NCI-H2196 treated with DMSO at 0.1 percent for 48 hours (cell line): ENCODE measurements at regions not wholly inside any gene's neighbourhood (a gene's known extent, or its start where the extent isn't known, plus 50 kb on each side); places are given as distances from the start of the nearest gene placed in this dataset.
"Not testable (repeated sequence)": the region's sequence is repeated elsewhere in the genome, so short reads cannot be mapped to it uniquely, and the experiment has no call there.

ENCODE experiments used
- DNase-seq: peaks from one replicate; lab custom pipeline; 2025; ENCODE audit not compliant: unreplicated experiment; lab: John Stamatoyannopoulos, UW

DNA sequence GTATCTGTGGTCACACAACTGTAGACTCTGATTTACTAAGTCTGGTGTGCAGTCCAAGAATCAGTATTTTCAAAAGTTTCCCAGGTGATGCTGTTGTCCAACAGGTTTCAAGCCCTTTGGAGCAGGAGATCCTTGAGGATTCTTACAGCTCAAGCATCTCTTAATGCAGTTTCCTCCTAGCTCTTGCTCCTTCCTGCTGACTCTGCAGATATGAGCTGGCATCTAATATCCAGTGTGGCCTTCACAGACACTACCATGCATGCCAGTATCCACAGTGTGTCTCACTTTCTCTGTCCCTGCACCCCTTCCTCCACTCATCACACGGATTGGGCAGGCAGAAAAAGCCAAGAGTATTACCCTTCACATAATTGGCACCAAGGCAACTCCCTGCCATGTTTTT, 182.2 kb upstream of the TNC start:
- DNase-seq, result no peak

DNA sequence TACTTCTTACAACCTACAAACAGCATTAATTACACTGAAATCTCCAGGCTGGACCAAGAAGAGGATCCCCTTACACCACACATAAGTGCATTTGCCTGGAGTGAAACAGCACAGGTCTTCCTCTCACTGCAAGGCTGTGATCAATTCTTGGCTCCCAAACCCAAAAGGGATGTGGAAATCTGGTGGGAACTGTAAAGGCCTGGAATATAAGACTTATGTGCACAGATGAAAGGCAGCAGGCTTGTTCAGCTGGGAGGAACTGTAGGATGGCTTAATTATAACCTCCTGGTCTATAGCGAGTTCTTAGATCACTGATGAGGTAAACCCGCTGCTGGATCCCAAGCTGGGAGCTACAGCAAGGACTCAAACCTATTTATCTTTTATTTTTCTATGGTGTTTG, 182.9 kb upstream of the TNC start:
- no peak for DNase-seq

DNA sequence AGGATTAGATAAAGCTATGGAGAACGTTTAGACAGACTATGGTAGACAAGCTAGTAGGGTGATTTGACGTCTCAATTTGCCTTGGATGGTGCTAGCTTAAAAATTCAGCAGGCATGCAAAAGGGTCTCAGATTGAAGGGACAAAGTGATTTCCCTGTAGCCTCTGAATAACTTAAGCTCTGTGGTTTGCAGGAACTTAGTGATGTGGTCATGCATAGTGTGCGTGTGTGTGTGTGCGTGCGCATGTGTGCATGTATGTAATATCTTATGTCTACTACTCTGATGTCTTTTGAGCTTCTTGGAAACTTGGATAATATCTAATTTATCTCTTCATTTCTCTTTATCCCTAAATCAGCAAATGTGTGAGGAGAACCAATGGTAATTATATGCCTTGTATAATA, 183.6 kb upstream of the TNC start:
- DNase-seq, result no peak

DNA sequence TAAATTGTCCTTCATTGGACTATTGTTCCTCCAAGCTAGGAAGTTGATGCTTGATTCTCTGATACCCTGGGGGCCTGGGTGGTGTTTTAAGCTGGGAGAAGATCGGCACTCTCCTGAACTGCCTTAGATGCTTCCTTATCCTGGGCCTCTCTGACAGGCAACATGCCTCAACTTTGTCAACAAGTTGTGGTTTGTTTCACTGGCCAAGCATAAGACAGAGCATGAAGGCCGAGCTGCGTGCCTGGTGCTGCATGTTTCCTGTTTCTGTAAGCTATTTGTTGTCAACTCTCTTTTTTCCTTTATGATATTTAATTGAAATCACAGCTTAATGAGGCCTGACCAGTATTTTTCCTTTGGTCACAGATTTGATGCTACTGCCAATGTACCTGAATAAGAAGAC, 187.6 kb upstream of the TNC start:
- no peak for DNase-seq

DNA sequence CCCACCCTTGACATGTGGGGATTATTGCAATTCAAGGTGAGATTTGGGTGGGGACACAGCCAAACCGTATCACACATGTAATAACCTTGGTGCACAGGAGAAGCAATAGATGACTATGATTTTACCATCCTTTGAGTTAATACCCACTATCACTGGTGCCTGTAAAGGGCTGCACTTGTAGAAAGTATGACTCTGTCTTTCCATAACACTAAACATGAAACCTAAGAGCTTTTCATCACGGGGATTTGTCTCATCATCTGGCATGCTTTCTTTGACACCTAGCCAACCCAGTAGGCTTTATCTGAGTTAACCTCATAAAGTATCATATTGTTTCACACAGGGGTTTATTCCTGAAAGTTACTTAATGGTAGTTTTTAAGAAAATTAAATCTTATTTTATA, 188.9 kb upstream of the TNC start:
- DNase-seq, result no peak

DNA sequence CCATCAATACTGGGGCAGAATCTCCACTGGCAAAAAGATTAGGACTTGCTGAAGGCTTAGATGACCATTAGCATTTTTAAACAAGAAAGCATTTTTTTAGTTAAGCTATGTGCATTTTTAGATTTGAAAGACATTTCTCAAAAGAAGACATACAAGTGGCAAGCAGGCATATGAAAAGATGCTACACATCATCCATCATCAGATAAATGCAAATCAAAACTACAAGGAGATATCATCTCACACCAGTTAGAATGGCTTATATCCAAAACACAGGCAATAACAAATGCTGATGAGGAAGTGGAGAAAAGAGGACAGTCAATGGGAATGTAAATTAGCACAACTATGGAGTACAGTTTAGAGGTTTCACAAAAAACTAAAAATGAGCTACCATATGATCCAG, 195.6 kb upstream of the TNC start:
- no peak for DNase-seq

DNA sequence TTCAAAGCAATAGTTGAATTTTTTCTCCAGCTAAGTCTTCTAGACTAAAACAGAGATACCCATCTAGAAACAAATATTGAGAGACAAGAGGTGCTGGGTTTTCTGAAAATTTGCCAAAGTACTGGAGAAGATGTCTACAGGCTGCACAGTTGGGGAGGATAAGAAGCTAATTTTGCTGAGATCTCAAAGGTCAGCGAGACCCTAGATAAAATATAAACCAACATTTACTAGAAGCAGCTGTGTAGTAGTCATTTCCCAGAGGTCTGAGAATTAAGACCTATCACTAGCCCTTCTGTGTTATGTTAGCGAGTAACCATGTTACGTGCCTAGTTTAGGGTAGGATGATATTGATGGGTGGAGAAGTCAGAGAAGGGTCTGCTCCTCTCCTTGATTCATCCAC, 208.5 kb upstream of the TNC start:
- no peak for DNase-seq

DNA sequence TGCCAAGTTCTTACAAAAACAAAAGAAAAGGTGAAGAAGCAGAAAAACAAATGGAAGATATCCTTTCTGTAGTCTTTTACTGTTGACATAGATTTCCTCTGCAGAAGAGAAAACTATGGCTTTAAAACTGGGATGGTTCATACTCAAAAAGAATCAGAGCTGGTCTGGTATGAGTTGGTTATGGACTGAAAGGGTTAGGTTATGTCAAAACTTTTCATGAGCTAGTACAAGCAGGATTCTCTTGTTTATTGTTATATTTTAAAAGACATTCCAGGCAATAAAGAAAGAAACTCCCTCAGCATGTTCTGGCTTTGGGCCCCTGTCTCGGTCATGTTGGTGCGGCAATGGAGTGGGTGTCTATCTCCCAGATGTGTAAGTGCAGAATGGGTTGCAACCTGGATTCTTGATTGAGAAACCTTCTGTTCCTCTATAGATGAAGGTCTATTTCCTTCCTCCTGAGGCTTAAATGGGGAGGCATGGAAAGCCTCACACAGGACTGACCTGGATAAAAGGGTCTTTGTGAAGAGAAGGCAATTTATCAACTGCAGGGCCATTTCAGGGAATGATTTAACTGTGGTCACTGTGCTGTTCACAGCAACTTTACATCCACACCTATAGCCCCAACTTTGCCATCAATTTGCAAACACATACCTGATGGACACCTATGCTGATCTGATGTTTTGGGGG, 209.6 kb upstream of the TNC start:
- no peak for DNase-seq

DNA sequence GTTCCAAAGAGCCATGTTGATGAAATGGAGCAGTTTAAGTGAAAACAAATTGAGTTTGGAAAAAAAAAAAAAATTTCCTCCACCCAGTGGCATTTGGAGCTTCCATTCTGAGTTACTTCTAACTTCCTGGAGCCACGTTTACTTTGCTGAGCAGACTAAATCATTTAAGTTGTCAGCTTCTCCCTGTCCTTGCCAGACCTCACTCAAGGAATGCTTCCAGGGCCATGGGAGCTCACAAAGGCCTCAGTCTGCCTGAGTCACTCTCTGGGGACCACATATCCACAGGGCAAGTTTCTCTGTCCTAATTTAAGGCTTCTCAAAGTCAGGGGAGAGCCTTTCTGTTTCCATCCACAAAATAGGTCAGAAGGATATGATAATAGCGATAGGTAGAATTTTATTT, 210.3 kb upstream of the TNC start:
- no peak for DNase-seq

DNA sequence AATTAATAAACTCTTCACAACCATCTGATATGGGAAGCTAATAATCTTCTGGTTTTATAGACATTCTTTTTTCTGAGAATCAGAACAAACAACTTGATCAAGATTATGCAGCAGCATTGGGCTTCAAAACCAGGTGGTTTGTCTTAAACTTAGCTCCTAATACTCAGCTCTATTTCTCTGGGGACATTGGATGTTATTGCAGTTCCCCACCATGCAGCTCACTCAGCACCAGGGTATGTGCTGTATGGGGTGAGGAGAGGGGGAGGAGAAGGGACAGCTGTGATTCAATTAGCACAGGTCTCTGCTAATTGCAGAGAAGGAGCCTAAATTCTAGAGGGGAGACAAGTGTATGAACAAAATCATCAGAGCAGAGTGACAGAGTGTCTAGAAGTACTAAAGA, 210.7 kb upstream of the TNC start:
- no peak for DNase-seq

DNA sequence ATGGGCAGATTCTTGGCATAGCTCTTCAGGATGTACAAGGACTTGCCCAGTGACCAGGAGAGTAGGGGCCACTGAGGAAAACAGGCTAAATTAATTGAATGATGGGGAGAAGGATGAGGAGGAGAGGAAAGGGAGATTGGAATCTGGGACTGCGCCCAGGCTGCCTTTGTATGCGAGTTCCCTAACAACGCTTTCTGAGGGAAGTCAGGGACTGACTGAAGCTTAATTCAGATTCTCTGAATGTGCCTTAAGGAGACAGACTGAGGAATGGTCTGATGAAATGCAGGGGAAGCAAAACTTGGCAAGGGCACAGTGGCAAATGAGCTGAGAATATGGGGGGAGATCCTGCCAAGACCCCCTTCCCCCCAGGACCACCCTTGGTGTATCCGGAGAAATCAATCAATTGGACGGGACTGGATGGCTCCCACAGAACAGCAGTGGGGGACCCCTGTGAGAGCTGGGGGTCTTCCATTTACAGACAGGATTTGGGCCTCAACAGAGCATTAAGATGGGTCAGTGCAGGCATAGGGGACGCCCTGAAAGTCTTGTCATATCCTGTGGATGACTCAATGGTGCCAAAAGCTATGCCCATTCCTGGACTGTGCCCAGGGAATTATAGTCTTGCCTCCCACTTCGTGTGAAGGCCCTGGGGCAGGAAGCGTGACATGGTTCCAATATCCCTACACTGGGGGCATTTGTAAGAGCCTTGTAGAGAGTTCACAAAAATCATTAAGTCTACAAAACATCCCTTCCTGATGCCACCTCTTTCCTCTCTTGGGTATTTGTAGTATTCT, 215.5 kb upstream of the TNC start:
- DNase-seq, result no peak

DNA sequence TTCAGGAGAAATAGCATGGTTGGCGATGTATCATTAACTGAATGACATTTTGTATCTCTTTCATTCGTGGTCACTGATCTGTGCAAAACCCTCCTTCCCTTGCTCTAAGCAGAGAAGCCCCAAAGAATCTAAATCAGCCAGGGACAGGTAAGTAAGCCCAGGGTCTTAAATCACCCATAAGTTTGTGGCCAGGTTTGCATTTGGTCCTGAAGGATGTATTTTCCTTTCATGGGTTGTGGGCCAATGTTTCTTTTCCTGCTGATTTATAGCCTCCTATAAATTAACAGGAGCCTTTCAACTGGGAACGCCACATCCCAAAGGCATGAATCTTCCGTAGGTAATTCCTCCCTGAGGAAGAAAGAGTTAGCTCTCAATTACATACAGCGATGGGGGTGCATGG, 217.5 kb upstream of the TNC start:
- DNase-seq, result no peak

DNA sequence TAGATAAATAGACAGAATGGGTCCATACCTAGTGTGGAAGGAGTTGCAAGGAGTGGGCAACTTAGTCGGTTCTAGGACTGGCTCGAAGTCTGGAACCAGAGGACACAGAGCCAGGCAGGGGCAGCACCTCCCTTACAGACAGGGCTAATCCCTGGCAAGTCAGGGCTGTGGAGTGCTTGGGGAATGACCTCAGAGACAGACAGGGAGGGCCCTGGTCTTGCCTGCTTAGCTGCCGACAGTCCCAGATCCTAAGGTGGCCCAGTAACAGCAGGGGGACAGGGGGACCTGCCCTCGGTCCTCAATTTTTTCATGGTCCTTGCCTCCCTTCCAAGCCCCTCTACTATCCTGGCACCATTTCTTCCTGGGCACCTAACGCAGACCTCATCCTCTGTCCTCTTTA, 222.4 kb upstream of the TNC start:
- no peak for DNase-seq

DNA sequence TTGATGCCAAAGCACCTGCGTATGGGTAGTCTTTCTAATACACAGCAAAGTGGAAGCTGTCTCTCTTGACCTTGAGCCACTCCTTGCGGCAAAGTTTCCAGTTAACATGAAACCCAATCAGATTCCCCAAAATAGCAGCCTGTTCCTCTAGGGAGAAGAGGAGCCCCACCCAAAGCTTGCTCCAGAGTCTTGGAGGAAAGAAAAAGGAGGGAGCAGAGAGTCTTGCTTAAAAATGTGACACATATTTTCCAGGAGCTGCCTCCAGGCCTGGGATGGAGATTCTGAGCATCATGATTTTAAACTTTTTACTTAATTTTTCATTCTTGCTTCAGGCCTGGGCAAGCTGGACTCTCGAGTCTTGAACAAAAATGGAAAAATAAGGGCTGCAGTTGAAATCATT, 223.5 kb upstream of the TNC start:
- no peak for DNase-seq

DNA sequence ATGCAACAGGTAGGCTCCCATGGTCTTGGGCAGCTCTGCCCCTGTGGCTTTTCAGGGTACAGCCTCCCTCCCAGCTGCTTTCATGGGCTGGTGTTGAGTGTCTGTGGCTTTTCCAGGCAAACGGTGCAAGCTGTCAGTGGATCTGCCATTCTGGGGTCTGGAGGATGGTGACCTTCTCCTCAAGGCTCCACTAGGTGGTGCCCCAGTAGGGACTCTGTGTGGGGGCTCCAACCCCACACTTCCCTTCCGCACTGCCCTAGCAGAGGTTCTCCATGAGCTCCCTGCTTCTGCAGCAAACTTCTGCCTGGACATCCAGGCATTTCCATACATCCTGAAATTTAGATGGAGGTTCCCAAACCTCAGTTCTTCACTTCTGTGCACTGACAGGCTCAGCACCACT, 229.8 kb upstream of the TNC start:
- not testable (repeated sequence) for DNase-seq

DNA sequence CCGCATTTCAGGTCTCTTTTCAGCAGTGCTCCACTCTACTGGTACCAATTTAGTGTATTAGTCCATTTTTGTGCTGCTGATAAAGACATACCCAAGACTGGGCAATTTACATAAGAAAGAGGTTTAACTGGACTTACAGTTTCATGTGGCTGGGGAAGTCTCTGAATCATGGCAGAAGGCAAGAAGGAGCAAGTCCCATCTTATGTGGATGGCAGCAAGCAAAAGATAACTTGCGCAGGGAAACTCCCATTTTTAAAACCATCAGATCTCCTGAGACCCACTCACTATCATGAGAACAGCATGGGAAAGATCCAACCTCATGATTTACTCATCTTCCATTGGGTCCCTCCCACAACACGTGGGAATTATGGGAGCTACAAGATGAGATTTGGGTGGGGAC, 231.0 kb upstream of the TNC start:
- not testable (repeated sequence) for DNase-seq

DNA sequence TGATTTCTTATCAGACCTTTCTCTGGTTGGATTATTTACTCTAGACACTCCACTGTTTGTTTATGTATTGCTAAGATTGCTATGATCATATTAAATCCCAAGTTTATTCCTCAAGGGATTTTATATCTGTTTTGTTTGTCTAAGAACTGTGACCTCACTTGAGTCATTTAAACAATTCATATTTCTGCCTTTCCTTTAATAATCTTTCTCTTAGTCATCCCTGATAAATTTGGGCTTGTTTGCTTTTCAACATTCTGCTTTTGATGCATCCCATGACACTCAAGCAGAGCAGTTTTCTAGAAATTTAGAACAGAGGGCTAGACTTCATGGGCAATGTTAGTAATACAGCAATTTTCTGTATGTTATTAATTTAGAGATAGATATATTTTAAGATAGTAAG, 231.6 kb upstream of the TNC start:
- no peak for DNase-seq

DNA sequence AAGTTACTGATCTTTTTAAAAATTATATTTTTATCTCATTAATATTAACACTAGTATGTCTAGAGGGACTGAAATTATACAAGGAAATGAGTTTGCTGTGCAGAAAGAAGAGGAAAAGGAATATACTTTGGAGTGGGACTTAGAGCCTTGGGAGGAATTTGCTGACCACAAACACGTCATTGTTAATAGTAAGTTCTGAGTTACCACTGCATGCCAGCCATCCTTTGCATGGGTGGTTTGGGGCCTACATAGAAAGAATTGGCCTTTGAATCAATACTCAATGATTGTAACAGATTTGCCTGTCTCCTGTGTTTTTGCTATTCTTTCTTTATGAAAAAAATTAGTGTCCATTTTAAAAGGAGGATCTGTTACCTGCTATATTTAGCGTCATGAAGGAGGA, 232.6 kb upstream of the TNC start:
- no peak for DNase-seq

DNA sequence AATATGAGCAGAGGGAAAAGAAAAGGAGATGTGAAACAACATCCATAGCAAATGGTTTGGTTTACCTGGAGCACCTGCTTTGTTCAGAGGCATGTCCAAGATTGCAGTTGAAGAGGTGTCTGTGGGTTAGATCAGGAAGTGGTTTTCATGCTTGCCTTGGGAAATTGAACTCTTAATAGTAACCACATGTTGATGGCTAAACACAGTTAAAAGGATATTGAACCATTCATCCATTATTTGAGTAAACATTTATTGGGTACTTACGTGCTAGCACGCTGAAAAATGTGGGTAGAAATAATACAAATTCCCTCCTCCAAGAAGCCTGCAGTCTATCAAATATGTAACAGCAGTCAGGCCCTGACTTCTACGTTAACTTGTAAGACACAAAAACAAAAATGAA, 235.7 kb upstream of the TNC start:
- DNase-seq, result peak; percentile 56

DNA sequence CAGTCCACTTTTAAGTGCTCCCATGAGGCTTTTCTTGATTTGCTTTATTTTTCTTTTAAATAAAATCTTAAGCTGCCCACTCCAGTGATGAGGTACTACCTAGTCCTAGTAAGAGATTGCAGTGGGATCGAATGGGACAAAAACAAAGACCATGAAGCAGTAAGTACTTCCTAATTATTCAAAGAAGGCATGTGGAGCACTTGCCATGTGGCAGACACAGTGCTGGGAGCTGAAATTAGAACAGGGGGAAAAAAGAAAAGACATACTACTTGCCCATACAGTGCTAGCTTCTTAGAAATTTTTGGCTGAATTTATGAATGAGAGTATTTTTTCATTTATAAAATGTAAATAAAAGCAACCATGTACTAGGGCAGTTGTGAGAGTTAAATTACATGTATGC, 239.9 kb upstream of the TNC start:
- no peak for DNase-seq

DNA sequence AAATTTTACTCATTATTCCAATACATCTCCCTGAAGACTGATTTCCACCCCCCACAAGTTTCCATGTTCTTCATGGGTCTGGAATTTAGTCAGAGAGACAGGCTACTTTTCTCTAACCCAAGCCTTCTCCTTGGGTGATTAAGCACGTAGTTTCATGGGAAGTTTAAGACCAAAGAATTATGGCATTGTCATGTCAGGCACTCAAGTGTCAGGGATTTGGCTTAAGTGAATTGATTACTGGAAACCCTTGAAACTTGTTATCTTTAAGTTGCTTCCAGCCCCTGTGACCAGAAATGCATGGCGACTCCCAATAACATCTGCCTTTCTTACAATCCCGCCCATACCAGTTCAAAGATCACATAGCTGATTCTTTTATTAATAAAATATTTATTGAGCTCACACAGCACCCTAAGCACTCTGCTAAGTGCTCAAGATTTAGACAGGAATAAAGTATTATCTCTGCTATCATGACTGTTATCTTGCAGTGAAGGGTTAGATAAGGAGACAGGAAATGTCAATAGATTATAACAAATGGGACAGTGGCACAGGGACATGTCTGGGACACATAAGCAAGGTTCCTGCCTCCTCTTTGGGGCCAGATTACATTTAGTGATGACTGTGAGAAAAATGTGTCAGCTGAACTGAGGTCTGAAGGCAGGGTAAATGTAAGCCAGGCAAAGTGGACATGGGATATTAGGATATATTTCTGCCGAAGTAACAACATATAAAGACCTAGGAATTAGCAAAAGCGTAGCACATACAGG, 241.2 kb upstream of the TNC start:
- no peak for DNase-seq

DNA sequence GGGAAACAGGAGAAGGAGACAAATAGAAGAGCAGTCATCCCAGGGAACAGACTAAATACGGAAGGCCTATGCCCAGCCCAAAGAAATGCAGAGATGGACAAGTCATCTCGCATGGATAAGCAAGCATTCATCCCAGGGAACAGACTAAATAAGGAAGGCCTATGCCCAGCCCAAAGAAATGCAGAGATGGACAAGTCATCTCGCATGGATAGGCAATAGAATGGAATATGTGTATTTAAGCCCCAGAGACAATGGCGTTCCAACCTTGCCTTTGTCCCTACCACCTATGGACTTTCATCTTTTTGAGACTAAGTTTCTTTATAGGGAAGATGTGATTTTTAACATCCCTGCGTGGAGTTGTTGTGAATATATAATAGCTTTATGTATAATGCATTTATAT, 242.2 kb upstream of the TNC start:
- DNase-seq, result no peak
